Activated naive CD4-positive, alpha-beta T cell treated with anti-CD3 and anti-CD28 coated beads, Interleukin-2, amount 50 U/mL, for 16 hours (primary cell): ENCODE measurements at regions not wholly inside any gene's neighbourhood (a gene's known extent, or its start where the extent isn't known, plus 50 kb on each side); places are given as distances from the start of the nearest gene placed in this dataset.

Experiments
- DNase-seq: peaks from one replicate; pipeline ENCODE4 v3.0.0-alpha.2; 2020

GRCh38 chr5:167861129-167861927 is 430.1 kb upstream of the WWC1 start:
- DNase-seq: no peak

GRCh38 chr5:167861928-167862426 is 429.5 kb upstream of the WWC1 start:
- no peak for DNase-seq

- DNase-seq: no peak
Measured at GRCh38 chr5:167863883-167864282, 427.6 kb upstream of the WWC1 start.

- no peak for DNase-seq
Measured at GRCh38 chr5:167864801-167865200, 426.6 kb upstream of the WWC1 start.

GRCh38 chr5:167866797-167867196 is 424.6 kb upstream of the WWC1 start:
- DNase-seq: no peak

- DNase-seq: no peak
Measured at GRCh38 chr5:167867281-167867680, 424.2 kb upstream of the WWC1 start.

DNA sequence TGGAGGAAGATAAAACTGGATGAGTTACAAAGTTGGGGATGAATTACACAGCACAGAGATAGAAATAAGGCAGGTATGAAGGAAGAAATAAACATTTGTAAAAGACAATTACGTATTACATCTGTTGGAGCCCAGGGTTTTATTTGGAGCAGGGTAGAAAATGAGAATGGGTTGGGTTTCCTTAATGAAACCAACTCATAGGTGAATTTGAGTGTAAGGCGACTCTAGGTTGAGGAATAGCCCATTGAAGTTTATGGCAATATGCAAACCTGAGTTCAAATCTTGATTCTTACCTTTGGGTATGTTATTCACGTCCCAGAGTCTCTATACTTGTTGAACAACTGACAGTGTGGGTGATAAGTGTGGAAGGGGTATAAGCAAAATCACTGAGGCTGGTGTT is 422.3 kb upstream of the WWC1 start:
- DNase-seq: no peak

GRCh38 chr5:167870055-167870454 is 421.4 kb upstream of the WWC1 start:
- no peak for DNase-seq

- no peak for DNase-seq
Measured at GRCh38 chr5:167871091-167871490, 420.4 kb upstream of the WWC1 start.

GRCh38 chr5:167872791-167873190 is 418.7 kb upstream of the WWC1 start:
- no peak for DNase-seq

DNA sequence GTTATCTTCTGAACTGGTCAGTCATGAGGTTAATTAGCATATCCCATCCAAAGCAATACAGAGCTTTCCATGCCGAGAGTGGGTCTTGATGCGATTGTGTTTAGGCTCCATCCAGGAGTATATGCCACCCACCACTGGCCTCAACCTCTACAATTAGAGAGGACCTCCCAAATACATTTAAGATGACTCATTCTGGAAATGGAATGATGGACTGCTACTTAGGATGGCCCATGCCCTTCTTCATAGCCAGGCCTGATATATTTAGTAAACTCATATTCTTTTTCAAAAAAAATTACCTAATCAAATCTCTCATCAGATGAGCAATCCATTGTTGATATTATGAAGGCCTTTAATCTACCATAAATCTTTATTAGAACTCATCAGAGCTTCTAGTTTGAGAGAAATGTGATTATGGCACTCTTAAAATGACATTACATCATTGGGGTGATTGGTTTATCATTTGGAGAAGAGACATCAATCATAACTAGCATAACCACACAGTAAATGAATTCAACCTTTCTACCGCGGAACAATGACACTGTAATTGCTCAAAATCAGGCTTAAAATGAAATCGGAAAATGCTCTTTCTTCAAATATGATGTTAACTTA is 414.2 kb upstream of the WWC1 start:
- DNase-seq: no peak

GRCh38 chr5:167877924-167878323 is 413.5 kb upstream of the WWC1 start:
- no peak for DNase-seq

GRCh38 chr5:167880420-167880819 is 411.0 kb upstream of the WWC1 start:
- no peak for DNase-seq

GRCh38 chr5:167881041-167881440 is 410.4 kb upstream of the WWC1 start:
- no peak for DNase-seq

DNA sequence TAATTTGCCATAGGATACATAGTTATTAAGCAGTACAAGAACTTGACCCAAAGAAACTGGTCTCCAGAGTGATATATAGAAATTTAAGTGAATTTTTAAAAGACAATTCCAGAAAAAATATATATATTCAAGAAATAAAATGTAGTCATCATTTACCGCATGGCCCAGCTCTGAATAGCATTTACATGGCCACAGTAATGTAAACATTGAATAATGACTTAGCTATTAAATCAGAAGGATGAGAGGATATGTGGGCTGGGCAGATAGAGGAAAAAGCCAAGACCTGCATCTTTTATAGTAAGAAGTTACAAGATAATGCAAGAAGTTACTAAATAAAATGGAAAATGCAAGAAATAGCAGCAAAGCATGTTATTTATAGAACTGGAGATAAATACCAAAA is 405.2 kb upstream of the WWC1 start:
- DNase-seq: no peak

DNA sequence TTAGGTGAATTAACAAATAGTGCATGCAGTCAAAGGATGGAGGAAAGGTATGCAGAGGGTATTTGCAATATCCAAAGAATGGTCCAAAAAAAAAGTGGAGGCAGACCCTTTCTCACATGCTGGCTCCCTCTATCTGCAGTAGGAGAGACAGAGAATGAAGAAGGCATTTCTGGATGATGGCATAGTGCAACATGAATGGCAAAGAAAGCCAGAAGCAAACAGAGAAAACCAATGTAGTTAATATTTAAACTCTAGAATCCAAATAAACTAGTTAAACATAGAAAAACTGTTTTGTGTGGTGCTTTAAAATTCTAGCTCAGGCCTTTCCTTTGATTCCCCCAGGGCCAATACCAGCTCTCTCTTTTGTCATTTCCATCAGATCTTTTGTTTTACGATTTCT is 403.1 kb upstream of the WWC1 start:
- no peak for DNase-seq

DNA sequence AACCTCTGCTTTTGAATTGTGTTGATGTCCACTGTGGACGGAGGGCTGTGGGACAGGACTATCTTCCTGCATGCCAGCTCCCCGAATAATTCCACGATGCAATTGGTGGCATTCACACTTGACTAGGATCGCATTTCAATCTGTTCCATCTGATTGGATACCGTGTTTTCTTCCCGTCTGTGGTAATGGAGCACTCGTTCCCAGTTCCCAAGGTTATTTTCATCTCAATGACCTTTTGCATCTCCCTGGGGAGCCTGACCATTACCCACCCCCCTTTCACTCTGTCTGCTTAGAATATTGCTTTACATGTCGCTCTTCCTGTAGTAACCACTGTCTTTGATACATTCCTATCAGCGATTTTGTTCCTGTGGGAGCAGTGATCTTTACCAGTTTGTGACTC is 402.2 kb upstream of the WWC1 start:
- no peak for DNase-seq

GRCh38 chr5:167892352-167893115 is 398.9 kb upstream of the WWC1 start:
- DNase-seq: no peak

DNA sequence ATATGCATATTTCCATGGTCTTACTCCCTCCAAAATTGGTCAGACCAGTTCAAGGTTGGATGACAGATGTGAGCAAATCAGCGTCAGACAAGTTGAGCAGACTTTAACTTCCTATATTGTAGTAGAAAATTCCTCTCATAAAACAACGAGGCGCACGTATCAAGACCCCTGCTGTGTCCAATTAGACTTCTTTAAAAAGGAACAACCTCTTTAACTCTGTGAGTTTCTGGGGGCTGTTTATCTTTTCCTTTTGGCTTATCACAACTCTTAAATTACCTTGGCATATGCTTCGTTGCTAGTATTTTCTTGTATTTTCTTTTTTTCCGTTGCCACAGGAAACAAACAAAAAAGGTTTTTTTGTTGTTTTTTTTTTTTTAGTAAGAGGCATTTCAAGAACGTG is 398.2 kb upstream of the WWC1 start:
- no peak for DNase-seq

GRCh38 chr5:167894631-167895472 is 396.6 kb upstream of the WWC1 start:
- DNase-seq: no peak

DNA sequence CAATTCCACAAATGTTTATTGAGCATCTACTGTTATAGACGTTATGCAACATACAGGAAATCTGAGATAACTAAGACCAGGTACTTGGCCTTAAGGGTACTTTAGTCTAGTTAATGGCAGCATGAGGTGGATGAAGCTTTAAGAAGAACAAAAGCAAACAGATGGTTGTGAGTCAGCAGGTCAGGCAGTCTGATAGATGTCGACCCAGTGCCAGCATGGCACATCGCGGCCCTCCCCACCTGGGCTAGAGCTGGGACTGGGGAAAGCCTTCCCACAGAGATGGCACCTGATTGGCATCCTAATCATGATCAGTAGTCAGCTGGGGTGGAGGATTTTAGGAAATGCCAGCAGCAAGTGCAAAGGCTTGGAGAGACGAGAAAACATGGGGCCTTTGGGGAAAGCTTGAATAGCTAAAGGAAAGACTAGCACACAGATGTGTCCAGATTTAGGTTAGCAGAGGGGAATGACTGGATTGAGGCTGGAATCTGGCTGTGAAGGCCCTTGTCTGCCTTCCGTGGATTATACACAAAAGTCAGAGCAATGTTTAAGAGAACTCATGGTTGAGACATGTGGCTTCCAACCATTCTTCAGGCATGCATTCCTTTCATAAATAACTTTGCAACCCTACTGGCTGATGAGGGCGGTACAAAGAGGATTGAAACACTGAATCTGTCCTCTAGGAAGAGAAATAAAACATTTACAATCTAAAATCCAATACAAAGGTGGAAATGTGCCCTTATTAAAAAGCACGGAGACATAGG is 395.4 kb upstream of the WWC1 start:
- DNase-seq: no peak

DNA sequence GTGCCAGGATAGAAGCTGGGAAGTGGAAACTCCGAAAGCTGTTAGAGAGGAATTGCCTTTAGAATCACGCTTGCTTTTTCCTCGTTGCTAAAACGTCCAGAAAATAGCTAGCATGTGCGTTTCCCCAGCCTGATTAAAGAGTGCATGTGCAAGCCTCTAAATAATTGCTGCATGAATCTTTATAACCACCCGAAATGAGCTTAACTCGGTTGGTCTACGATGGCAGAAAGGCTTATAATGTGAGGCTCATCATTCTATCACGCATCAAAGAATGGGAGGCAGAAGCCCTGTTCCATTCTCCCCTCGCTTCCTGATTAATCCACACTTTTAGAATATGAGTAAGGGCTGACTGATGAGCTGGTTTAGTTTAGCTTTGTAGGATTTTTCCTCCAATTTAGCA is 394.6 kb upstream of the WWC1 start:
- DNase-seq: no peak
